GM18868 (cell line): ENCODE measurements at regions not wholly inside any gene's neighbourhood (a gene's known extent, or its start where the extent isn't known, plus 50 kb on each side); places are given as distances from the start of the nearest gene placed in this dataset.
"Not testable (repeated sequence)": the region's sequence is repeated elsewhere in the genome, so short reads cannot be mapped to it uniquely, and the experiment has no call there.

Experiments
- ATAC-seq: cut with Tn5 transposase; IDR thresholded peaks from one replicate; pipeline ENCODE4 v1.9.1; 2021; ENCODE audit warnings: mild to moderate bottlenecking, moderate library complexity; ENCODE audit not compliant: unreplicated experiment

DNA sequence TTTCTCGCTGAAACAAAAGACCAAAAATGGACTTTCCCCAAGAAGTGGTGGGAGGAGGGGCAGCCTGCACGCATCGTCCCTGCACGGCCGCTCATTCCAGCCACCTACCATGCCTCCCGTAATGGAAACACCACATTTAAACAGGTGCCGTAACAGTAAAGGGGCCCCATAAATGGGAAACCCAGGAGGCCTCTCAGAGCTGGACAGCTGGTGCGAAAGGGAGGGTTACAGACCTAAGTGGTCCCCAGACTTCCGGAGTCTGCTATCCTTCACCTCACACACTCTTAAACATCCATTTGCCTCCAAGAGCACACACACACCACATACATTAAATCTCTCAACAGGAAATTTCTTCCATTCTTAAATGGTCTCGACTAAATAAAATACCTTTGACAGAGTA, 120.7 kb upstream of the SOD1 start:
- ATAC-seq = no peak

DNA sequence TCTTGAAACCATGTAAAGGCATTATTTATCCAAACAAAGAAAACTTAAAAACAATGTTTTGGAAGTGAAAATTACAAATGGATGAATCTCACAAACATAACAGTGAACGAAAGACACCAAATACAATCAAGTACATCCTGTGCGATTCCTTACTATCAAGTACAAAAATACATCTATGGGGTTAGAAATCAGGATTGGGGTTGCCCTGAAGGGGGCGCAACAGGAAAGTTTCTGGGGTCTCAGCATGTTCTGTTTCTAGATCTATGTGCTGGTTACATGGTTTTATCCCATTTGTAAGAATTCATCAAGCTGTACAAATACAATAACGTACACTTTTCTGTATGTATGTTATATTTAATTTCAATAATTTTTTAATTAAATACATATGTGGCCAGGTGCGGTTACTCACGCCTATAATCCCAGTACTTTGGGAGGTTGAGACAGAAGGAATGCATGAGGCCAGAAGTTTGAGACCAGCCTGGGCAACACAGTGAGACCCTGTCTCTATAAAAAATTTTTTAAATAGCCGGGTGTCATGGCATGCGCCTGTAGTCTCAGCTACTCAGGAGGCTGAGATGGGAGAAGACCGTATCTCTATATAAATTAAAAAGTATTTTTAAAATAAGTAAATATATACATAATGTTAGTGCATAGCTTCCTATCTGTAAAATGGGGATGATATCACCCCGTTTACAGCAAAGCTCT, 121.5 kb upstream of the SOD1 start:
- no peak for ATAC-seq

DNA sequence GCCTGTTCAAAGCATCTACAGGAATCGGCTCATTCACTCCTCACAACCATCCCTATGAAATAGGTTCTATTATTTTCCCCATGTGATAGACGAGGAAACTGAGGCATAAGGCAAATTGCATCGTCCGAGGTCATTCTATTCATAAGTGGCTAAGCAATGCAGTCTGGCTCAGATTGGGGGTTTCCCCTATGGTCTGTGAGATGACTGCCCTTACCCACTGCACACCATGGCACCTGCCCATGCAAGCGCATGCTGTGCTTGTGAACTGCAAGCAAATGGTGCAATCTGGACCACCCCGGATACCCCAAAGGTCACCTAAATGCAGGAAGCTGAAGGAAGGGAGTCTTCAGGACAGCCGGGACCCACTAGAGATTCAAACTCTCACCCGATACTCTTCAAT, 123.4 kb upstream of the SOD1 start:
- no peak for ATAC-seq

DNA sequence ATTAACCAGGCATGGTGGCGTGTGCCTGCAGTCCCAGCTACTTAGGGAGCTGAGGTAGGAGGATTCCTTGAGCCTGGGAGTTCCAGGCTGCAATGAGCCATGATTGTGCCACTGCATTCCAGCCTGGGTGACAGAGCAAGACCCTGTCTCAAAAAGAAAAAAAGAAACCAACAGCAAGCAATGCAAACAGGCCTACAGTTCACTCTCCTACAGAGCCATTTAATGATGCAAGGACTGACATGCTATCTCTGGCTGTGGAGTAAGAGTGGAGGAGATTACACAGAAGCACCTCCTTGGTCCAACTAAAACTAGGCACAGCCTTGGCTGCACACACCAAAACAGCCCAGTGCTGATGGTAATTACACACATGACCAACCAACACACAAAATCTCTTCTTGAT, 127.5 kb upstream of the SOD1 start:
- ATAC-seq = no peak

DNA sequence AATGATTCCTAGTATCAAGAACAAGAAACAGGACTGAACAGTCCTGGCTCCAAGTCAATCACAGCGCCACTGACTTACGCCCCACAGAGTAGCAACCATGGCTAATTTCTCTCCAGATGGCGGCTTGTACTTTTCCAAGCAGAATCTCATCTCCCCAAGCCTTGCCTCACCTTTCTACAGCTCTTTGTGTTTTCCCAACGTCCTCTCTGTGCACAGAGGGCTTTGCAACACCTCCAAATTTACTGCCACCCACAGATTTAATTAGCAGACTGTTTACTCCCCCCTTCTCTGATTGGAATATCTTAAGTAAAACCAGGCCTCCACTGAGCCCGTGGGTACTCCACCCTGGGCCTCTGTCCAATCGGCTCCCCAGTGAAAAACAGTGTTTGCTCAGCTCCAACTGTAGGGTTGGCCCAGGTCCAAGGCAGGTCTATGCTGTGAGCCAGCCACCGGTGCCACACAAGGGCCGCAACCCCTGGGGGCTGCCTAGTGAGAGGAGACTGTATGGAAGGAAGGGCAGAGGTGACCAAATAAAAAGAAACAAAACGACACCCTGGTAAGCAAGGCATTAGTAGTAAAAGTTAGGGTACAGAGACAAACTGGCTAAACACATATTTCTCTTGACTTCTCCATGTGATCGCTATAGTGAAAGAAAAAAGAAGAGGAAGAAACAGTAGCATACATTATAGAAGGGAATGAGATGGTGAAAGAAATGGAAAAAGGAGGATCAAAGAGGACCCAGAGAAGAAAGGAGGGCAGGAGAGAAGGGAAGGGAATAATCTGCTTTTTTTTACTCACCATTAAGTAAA, 128.4 kb upstream of the SOD1 start:
- ATAC-seq = no peak

DNA sequence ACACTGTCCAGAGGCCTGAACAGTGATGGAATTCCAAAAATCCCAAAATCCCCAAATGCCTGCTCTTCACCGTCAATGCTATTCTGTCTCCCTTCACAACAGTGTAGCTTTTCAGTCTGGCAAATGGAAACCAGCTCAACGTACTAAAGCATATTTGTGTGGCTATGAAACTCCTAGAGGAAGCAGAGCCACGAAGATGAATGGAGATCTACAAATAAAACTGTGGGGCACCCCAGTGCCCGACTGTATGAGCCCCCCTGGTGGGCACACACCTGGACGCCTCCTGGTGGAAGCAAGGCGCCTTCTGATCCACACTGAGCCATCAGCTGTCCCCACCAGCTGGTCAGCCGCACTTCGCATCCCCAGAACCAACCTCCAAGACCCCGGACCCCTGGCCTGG, 129.1 kb upstream of the SOD1 start:
- ATAC-seq = no peak

DNA sequence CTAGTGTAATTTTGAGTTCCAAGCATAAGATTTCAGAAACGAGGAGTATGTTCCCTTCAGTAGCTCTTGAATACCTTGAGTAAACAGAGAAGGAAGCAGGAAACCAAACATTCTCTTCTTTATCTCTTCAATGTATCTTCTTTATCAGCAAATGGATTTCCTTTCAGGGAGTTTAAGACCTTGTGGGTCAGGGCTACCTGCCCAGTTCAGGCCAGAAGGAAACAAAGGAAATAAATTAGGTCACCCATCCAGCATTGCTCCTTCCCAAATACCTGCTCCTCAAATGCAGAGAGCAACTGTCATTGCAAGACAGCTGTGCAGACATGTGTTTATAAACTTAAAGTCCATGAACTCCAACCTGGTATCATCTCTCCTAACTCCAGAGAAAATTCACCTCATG, 130.1 kb upstream of the SOD1 start:
- no peak for ATAC-seq

DNA sequence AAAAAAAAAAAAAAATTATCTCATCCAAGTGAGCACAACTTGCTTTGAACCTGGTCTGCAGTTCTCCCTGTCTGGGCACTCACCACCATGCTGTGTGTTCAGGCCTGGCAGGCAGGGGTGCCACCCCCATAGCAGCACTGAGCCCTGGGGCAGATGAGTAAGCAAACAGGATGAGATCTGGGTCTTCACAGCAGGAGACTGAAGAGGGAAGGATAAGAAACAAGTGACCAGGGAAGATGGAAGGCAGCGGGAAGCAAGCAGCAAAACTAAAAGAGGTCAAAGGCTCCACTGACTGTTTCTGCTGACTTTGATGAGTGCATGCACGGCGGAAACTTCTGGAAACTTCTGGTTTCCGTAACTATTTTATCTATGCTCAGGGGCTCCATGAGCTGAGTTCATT, 133.5 kb upstream of the SOD1 start:
- ATAC-seq = no peak

DNA sequence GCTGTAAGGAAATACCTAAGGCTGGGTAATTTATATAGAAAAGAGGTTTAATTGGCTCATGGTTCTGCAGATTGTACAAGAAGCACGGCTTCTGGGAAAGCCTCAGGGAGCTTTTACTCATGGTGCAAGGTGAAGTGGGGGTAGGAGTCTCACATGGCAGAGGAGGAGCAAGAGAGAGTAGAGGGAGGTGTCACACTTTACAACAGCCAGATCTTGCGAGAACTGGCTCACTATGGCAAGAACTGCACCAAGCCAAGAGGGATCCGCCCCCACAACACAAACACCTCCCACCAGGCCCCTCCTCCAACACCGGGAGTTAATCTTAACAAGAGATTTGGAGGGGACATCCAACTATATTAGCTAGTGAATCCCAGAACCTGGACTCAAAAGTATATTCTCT, 135.4 kb upstream of the SOD1 start:
- no peak for ATAC-seq

DNA sequence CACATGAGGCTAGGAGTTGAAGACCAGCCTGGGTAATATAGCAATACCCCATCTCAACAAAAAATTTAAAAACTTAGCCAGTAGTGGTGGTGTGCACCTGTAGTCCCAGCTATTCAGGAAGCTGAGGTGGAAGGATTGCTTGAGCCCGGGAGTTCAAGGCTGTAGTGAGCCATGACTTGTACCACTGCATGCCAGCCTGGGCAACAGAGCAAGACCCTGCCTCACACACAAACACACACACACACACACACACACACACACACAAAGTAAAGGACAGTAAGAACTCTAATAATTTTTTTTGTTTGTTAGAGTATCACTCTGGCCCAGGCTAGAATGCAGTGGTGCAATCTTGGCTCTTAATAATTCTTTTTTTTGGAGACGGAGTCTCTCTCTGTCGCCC, 138.0 kb upstream of the SOD1 start:
- ATAC-seq = no peak

DNA sequence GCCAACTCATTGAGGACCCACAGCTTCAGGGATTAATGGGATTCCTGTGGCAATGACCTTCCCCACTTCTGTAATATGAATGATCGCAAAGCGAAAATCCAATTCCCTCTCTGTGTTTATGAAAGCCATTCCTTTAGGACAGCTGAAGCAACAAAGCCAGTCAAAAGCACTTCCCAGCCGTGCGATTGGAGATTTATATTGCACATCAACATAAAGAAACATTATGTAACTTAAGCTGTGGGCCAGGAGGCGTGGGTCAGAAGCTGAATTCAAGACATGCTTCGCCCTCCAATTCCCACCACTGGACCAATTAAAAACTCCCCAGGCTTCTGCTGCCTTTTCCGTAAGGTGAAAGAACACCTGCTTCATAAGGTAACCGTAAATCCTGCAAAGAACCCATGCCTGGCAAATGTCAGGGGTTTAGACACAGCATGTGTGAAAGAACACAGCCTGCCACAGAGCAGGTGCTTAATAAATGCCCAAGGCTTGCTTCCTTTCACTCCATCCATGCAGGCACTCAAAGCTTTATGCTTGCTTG, 138.9 kb upstream of the SOD1 start:
- ATAC-seq = no peak

DNA sequence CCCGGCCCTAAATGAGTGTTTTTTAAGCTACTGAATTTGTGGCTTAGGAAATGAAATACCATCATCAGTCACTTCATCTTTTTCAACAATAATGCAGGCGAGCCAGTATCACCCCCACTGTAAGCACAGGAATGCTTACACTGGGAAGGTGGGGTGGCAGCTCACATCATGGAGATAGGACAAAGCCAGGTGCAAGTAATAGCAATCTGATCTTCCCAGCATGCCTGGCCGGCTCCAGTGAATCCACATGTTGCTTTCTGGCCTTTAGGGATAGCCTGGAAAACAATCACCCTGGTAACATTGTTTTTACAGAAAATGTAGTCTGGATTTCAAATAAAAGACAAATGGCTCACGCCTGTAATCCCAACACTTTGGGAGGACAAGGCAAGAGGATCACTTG, 140.9 kb upstream of the SOD1 start:
- ATAC-seq = no peak

DNA sequence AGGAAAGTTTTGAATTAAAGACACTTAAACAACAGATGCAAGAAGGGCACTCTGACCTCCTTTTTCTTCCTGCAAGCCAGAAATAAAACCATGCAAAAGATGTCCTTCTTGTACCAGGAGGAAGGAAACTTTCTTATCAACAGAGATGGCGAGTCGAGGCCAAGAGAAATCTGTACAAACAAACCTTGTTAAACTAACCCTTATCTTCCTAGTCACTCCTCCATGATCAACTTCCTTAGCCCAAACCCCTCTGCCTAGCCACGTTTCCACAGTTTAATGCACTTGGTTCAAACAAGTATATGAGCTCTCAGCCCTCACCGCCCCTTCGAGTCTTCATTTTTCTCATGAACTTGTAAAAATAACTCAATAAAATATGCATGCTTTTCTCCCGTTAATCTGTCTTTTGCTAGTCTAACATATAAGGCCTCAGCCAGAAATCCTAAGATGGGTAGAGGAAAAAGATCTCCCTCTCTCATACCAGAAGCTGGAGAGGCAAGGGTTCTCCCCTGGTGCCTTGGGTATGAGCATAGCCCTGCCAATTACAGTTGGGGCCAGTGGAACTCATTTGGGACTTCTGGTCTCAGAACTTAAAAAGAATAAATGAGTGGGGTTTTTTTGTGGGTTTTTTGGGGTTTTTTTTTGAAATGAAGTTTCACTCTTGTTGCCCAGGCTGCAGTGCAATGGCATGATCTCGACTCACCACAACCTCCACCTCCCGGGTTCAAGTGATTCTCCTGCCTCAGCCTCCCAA, 141.7 kb upstream of the SOD1 start:
- peak; percentile 57 for ATAC-seq

DNA sequence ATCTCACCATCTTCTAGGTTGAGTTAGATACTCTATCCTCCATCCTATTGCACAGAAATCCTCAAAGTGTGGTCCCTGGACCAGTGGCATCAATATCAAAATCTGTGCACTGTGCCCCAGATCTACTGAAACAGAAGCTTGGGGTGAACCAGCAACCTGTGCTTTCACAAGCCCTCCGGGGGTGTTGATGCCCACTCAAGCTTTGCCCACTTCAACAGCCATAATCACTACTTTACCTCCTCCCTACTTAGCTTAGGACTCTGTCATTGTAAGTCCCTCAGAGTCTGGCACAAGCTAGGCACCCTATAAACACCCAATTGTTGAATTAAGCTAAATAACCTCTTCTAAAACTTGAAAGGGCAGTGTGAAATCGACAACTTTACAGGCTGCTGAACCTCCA, 144.2 kb upstream of the SOD1 start:
- no peak for ATAC-seq

DNA sequence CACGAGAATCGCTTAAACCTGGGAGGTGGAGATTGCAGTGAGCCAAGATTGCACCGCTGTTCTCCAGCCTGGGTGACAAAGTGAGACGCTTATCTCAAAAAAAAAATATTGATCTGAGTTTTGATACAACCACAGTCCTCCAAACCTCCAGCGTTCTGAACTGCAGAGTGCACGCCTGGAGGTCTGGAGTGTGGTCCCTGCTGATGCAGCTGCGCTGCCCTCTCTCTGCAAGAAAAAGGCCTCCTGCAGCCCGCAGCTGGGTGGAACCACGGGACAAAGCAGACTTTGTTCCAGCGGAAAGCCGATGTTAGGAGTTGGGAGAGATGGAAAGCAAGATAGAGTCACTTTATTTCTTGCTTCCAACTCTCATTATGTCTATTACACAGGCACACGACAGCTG, 144.9 kb upstream of the SOD1 start:
- no peak for ATAC-seq

DNA sequence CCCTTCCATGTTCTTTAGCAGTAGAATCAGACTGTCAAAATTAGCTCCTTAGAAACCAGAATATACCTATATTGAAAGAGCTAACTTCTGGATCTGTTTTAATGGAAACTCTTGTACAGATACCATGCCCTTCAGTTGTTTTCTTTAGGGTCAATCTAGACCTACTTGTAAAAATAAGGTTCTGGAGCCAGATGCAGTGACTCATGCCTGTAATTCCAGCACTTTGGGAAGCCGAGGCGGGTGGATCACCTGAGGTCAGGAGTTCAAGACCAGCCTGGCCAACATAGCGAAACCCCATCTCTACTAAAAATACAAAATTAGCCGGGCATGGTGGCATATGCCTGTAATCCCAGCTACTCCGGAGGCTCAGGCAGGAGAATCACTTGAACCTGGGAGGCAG, 146.0 kb upstream of the SOD1 start:
- ATAC-seq = not testable (repeated sequence)

DNA sequence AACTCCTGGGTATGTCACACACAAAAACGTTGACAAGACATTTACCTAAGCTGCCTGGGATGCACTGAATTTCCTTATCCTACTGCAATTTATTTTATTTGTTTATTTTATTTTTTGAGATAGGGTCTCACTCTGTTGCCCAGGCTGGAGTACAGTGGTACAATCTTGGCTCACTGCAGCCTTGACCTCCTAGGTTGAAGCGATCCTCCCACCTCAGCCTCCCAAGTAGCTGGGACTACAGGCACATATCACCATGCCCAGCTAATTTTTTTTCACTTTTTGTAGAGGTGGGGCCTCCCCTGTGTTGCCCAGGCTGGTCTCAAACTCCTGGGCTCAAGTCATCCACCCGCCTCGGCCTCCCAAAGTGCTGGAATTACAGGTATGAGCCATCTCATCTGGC, 147.5 kb upstream of the SOD1 start:
- ATAC-seq = not testable (repeated sequence)

DNA sequence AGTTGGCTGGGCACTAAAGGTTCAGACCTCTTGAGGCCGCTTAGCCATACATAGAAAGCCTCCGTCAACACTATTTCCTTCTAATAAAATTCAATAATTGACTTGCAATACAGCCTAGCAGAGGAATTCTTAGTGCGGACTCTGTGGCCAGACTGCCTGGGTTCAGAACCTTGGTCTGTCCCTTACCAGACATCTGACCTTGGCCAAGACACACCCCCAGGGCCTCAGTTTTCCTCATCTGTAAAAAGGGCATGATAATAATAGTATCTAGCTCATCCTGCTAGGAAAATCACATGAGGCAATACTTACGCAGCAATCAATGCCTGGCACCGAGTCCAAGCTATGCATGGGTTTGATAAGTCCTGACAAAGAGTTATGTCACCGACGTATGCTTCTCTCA, 148.2 kb upstream of the SOD1 start:
- ATAC-seq = no peak

DNA sequence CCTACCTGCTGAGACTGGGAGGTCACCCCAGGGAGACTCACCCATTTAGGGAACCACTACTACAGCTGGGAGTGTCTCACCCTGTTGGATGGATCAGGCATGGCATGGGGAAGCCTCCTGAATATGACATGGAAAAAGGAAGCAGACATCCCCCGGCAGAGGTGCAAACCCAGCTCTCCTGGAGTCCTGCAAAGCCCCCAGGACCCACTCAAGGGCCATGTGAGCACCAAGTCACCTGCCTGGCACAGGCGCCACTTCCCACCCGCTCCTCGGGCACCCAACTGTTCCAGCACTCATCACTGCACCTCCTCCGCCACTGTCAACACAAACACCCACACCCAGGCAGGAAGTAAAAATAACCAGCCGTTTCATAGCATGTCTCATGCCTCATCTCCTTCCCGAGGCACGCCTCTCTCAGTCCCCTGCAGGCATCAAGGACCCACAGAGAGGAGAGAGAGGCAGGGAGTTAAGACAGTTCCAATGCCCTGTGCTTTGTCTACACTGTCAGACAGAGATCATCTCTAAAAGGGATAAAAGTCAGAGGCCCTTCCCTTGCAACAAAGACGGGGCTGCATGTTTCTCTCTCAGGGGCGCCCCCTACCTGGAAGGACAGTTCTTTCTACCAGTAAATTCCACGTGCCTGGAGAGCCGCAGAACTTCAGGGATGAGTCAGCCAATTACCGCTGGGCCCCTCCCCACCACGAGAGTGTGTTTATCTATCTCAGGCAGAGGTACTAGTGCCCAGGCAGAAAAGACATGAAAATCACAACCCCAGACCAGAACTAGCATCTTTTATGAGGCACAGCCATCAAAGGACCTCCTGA, 150.1 kb upstream of the SOD1 start:
- peak; percentile 61 for ATAC-seq

DNA sequence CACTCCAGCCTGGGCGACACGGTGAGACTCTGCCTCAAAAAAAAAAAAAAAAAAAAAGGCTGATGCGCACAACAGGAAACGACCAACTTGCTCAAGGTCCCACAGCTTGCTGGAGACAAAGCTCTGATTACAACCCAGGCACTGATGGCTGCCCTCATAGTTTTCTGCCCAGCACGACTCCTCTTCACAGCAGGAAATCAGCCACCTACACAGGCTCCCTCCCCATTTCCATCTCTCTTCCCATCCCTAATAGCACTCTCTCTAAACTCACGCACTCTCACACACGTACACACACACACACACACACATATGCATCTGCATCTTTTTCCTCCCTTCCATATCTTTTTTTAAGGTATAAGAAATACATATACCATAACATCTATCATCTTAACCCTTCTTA, 153.5 kb upstream of the SOD1 start:
- ATAC-seq = no peak

DNA sequence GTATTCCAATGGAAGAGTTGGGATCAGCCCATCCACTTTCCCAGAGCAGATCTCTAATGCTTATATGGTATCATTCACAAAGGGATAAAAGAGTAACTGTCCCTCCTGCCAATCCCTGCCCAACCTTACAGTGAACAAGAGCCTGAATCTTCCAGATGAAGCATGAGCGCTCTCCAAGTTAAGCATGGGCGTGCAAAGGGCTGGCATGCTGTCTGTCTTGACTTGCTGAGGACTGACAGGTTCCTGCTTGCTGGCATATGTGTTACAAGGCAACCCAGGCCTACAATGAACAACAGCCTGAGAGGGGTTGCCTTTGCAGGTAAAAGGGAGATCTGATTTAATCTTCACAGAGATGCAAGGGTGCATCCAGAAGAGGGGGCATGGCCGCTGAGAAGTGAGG, 155.6 kb upstream of the SOD1 start:
- ATAC-seq = no peak
